Spleen (tissue), 7 donors: ENCODE measurements at regions not wholly inside any gene's neighbourhood (a gene's known extent, or its start where the extent isn't known, plus 50 kb on each side); places are given as distances from the start of the nearest gene placed in this dataset.

Experiments used
- CTCF ChIP-seq, 11 experiments: fragments of 200-600 bp in 7 of 11; fragments of 450-650 bp in 4 of 11; sonication (generic) in 4 of 11; IDR thresholded peaks in 8 of 11; conservative IDR thresholded peaks in 3 of 11; 1 replicate in 7 of 11; 2 replicates in 4 of 11; pipeline versions ENCODE4 v1.4.0 to v1.8.0; 2016 to 2021; ENCODE audit warnings: antibody characterized with exemption in 11 of 11, inconsistent platforms in 4 of 11, mild to moderate bottlenecking in 1 of 11
- POLR2A ChIP-seq, 3 donors: fragments of 450-650 bp; IDR thresholded peaks; one replicate each; pipeline ENCODE4 v1.5.1; 2017; ENCODE audit warnings: antibody characterized with exemption in 3 of 3, mild to moderate bottlenecking in 1 of 3
- donor health status: DM: no; HTN: no; CAD: no; lungs with moderate emphysema.
- donor health status: DM: no; HTN: no; CAD: no.
- donor health status: DM: no; HTN: no; CAD: no.

DNA sequence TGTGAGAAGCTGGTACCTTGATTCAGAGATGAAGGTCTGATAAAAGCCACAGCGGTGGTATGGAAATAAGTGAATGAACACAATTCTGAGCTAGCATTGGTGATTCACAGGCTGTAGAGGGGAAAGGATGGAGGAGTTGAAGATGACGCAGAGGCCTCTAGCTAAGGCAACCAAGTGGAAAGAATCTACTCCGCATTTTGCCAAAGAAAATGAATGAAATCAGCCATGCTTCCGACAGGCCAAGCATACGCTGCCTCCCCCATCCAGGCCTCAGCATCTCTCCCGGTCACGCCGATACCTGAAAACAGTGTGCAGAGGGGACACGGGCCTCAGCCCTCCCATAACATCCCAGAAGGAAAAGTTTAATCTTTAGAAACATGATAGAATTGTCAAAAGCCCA is 124.3 kb upstream of the UNC5B start:
- TF ChIP-seq CTCF (IDR thresholded peaks at IDR 0.05 in 8 of 11, conservative IDR thresholded peaks at IDR 0.05 in 3 of 11) (no peak), POLR2A (IDR thresholded peaks at IDR 0.05) (no peak)
